B cell (primary cell): ENCODE measurements at regions not wholly inside any gene's neighbourhood (a gene's known extent, or its start where the extent isn't known, plus 50 kb on each side); places are given as distances from the start of the nearest gene placed in this dataset.

Experiments used
- ATAC-seq: fragments of 200-7000 bp; cut with Tn5 transposase; one replicate; pipeline ENCODE4 v1.10.0; 2021; ENCODE audit warnings: low read depth, mild to moderate bottlenecking, moderate number of reproducible peaks, moderate library complexity
- CTCF ChIA-PET: fragments of 350-600 bp; sonication (Branson Sonifier 250); formaldehyde crosslinking; loops from one replicate; lab custom pipeline; 2021; ENCODE audit warnings: antibody characterized with exemption, inconsistent platforms; lab: Charles Lee
- POLR2A ChIA-PET: fragments of 350-600 bp; sonication (Branson Sonifier 250); formaldehyde crosslinking; loops from one replicate; lab custom pipeline; 2021; ENCODE audit warnings: antibody characterized with exemption; lab: Charles Lee
- DNase-seq: peaks from one replicate; pipeline ENCODE4 v3.0.0; 2013
- H2AFZ ChIP-seq: 2 replicates; pipeline ENCODE4 v1.6.1; 2012; ENCODE audit warnings: mild to moderate bottlenecking, low read depth, low read length; ENCODE audit not compliant: insufficient read depth, poor library complexity, severe bottlenecking
- H3K27ac ChIP-seq, 2 donors: 1 replicate in 1 of 2; 2 replicates in 1 of 2; pipeline ENCODE4 v1.5.1; 2012 to 2013; ENCODE audit warnings: low read length in 2 of 2, mild to moderate bottlenecking in 2 of 2, moderate library complexity in 1 of 2
- H3K27me3 ChIP-seq, 4 experiments: fragments of 200-600 bp in 1 of 4; sonication (generic) in 1 of 4; replicated peaks in 1 of 4; 1 replicate in 2 of 4; 2 replicates in 2 of 4; pipeline versions ENCODE4 v1.6.1 to v1.7.0; 2013 to 2016; ENCODE audit warnings: low read length in 3 of 4, mild to moderate bottlenecking in 2 of 4, mixed read lengths in 1 of 4, moderate library complexity in 1 of 4; ENCODE audit not compliant: insufficient read depth in 4 of 4, control insufficient read depth in 3 of 4; ENCODE audit errors: control extremely low read depth in 1 of 4
- H3K36me3 ChIP-seq, 2 experiments: replicated peaks in 1 of 2; 1 replicate in 1 of 2; 2 replicates in 1 of 2; pipeline versions ENCODE4 v1.6.1 to v1.7.1; 2013; ENCODE audit warnings: low read length in 1 of 2; ENCODE audit not compliant: insufficient read depth in 2 of 2, control insufficient read depth in 1 of 2; ENCODE audit errors: control extremely low read depth in 1 of 2, extremely low read depth in 1 of 2
- H3K4me1 ChIP-seq, 2 donors: fragments of 200-600 bp in 1 of 2; sonication (generic) in 1 of 2; 1 replicate in 1 of 2; 2 replicates in 1 of 2; pipeline versions ENCODE4 v1.5.1 to v1.6.1; 2013 to 2017; ENCODE audit warnings: low read length in 2 of 2; ENCODE audit not compliant: control insufficient read depth in 2 of 2, insufficient read depth in 2 of 2
- H3K4me2 ChIP-seq: replicated peaks from 2 replicates; pipeline ENCODE3; 2012; ENCODE audit warnings: mild to moderate bottlenecking, low read depth, low read length; ENCODE audit not compliant: poor library complexity, severe bottlenecking
- H3K4me3 ChIP-seq, 5 experiments: fragments of 200-600 bp in 1 of 5; sonication (generic) in 1 of 5; 1 replicate in 3 of 5; 2 replicates in 2 of 5; pipeline versions ENCODE4 v1.5.1 to v1.7.0; 2011 to 2016; ENCODE audit warnings: low read length in 4 of 5, mild to moderate bottlenecking in 4 of 5, low read depth in 2 of 5, control low read depth in 1 of 5, moderate library complexity in 1 of 5; ENCODE audit not compliant: insufficient read depth in 1 of 5; ENCODE audit errors: control extremely low read depth in 1 of 5, extremely low read depth in 1 of 5
- H3K79me2 ChIP-seq: fragments of 200-600 bp; sonication (generic); one replicate; pipeline ENCODE4 v1.6.0; 2016; ENCODE audit warnings: low read length; ENCODE audit not compliant: control insufficient read depth, insufficient read depth
- H3K9ac ChIP-seq: fragments of 200-600 bp; sonication (generic); 2 replicates; pipeline ENCODE4 v1.6.1; 2017; ENCODE audit warnings: mild to moderate bottlenecking, low read length, moderate library complexity
- H3K9me3 ChIP-seq, 3 donors: one replicate each; pipeline versions ENCODE4 v1.6.1 to v1.7.1; 2013; ENCODE audit warnings: low read length in 2 of 3; ENCODE audit not compliant: control insufficient read depth in 2 of 3, insufficient read depth in 1 of 3; ENCODE audit errors: control extremely low read depth in 1 of 3
- H4K20me1 ChIP-seq: 2 replicates; pipeline ENCODE4 v1.6.0; 2012; ENCODE audit warnings: mild to moderate bottlenecking, low read length; ENCODE audit not compliant: insufficient read depth, control insufficient read depth, poor library complexity, severe bottlenecking
- H3K27ac Mint-ChIP-seq: one replicate; pipeline ENCODE4 v1.8.0; 2021; ENCODE audit warnings: mixed read lengths
- H3K27me3 Mint-ChIP-seq: one replicate; pipeline ENCODE4 v1.8.0; 2021; ENCODE audit warnings: mixed read lengths
- H3K4me1 Mint-ChIP-seq: one replicate; pipeline ENCODE4 v1.8.0; 2021; ENCODE audit warnings: mixed read lengths
- H3K4me3 Mint-ChIP-seq: one replicate; pipeline ENCODE4 v1.8.0; 2021; ENCODE audit warnings: mixed read lengths
- H3K9me3 Mint-ChIP-seq: one replicate; pipeline ENCODE4 v1.8.0; 2022; ENCODE audit warnings: mixed read lengths; ENCODE audit not compliant: insufficient read depth
- CTCF ChIP-seq: fragments of 200-600 bp; IDR thresholded peaks from one replicate; pipeline ENCODE4 v1.8.0; 2022; ENCODE audit warnings: antibody characterized with exemption, mild to moderate bottlenecking
- EZH2 ChIP-seq: IDR thresholded peaks from 2 replicates; pipeline ENCODE4 v1.6.1; 2012; ENCODE audit warnings: borderline replicate concordance, low read depth, mild to moderate bottlenecking, moderate library complexity, low read length; ENCODE audit not compliant: insufficient read depth, poor library complexity, severe bottlenecking
- WGBS: methylation state at CpG from one replicate; pipeline ENCODE4 v1.1.5; 2013; ENCODE audit warnings: missing lambda C conversion rate; ENCODE audit not compliant: insufficient coverage; 5-methylcytosine and 5-hydroxymethylcytosine counted together
- intact Hi-C: fragments of 100-400 bp; cut with micrococcal nuclease; formaldehyde crosslinking; loops from one replicate; pipeline ENCODE4 v1.10.0; 2022

- Histone ChIP-seq H3K36me3 (no peaks in the 10 kb centered on the region), H3K9ac (no peak overlapping the region), H3K9me3 (peaks cover 0 to 6% (median 0%) of the 10 kb centered on the region in 3 donors), H3K4me1 (no peaks in the 10 kb centered on the region), H3K4me2 (no peak overlapping the region), H3K27me3 (peaks cover 0 to 36% (median 3%) of the 10 kb centered on the region in 4 experiments), H3K79me2 (no peaks in the 10 kb centered on the region), H2AFZ (no peak overlapping the region), H4K20me1 (no peaks in the 10 kb centered on the region), H3K4me3 (no peak overlapping the region), H3K27ac (no peak overlapping the region)
- H3K4me1 Mint-ChIP-seq: no peaks in the 10 kb centered on the region
- peaks cover 44% of the 10 kb centered on the region for H3K27me3 Mint-ChIP-seq
- intact Hi-C loops: no loop called here
- ChIA-PET CTCF (no interaction called here), POLR2A (no interaction called here)
- ATAC-seq: no peak
- no peak for DNase-seq
- TF ChIP-seq CTCF (no peak), EZH2 (no peak)
- no peak overlapping the region for H3K4me3 Mint-ChIP-seq
- no peaks in the 10 kb centered on the region for H3K9me3 Mint-ChIP-seq
- H3K27ac Mint-ChIP-seq: no peak overlapping the region
- 94% methylated on average over 9 of the region's 11 CpGs for WGBS
Observed at GRCh38 chr11:70660889-70661197, 262.5 kb downstream of the CTTN start.

- Mint-ChIP-seq H3K27ac (no peak overlapping the region), H3K27me3 (peaks cover 42% of the 10 kb centered on the region), H3K4me1 (no peaks in the 10 kb centered on the region), H3K9me3 (no peaks in the 10 kb centered on the region), H3K4me3 (no peak overlapping the region)
- no peak for ATAC-seq
- no peaks in the 10 kb centered on the region for H3K36me3 ChIP-seq
- no peak overlapping the region for H2AFZ ChIP-seq
- no peaks in the 10 kb centered on the region for H3K4me1 ChIP-seq
- TF ChIP-seq EZH2: no peak
- TF ChIP-seq CTCF: no peak
- intact Hi-C loops: no loop called here
- H3K79me2 ChIP-seq: no peaks in the 10 kb centered on the region
- WGBS: 11% methylated on average over 40 of the region's 54 CpGs
- H3K9me3 ChIP-seq: peaks cover 0 to 6% (median 0%) of the 10 kb centered on the region in 3 donors
- H3K4me3 ChIP-seq: no peak overlapping the region
- ChIA-PET CTCF (no interaction called here), POLR2A (no interaction called here)
- H4K20me1 ChIP-seq: no peaks in the 10 kb centered on the region
- no peak overlapping the region for H3K27ac ChIP-seq
- no peak overlapping the region for H3K4me2 ChIP-seq
- H3K9ac ChIP-seq: no peak overlapping the region
- DNase-seq: no peak
- H3K27me3 ChIP-seq: peaks cover 0 to 36% (median 2%) of the 10 kb centered on the region in 4 experiments
Observed at GRCh38 chr11:70661761-70662501, 263.6 kb downstream of the CTTN start.
